Stimulated activated CD8-positive, alpha-beta memory T cell treated with anti-CD3 and anti-CD28 coated beads, Interleukin-12 subunit alpha, Interleukin-12 subunit beta, amount 100 ng/mL, for 24 hours (primary cell): ENCODE measurements at regions not wholly inside any gene's neighbourhood (a gene's known extent, or its start where the extent isn't known, plus 50 kb on each side); places are given as distances from the start of the nearest gene placed in this dataset.

Experiments
- DNase-seq: peaks from one replicate; pipeline ENCODE4 v3.0.0-alpha.2; 2020; ENCODE audit errors: extremely low read depth

DNA sequence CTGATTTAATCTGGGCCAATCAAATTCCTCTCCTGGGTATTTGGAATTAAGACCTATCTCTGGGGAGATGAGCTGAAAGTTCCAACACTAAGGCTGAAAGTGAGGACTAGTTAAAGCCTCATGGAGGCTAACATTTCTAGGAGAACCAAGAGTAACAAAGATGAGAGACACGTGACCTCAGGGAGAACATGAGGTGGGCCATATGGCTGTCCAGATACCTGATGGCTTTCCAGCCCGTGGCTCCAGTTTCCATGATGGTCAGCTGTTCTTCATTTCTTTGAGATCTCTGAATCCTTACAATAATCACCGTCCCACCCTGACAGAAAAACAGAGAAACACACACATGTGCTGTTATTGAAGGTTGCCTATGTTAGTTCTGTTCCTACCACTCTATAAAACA, 66.1 kb downstream of the LEPR start:
- DNase-seq, result no peak

GRCh38 chr1:65489481-65489880, 69.0 kb downstream of the LEPR start:
- no peak for DNase-seq

- no peak for DNase-seq
Measured at GRCh38 chr1:65490231-65491009, 70.0 kb downstream of the LEPR start.

GRCh38 chr1:65491472-65491871, 71.0 kb downstream of the LEPR start:
- DNase-seq, result no peak

DNA sequence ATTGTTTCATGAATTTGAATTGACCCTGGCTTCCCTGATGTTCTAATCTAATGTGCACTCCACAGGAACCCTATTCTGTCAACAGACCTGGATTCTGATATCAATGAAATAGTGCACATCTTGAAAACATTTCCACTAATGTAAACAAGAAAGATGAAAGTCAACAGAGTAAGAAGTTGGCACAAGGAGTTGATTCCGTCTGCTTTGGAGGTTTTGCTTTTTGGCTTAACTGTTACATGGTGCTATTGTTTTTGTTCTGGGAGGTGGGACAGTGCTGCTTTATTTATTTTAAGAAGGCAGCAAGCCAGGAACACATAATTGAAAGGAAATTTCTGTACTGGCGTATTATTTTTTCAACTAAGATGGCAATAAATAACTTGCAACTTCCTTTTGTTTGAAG, 73.3 kb downstream of the LEPR start:
- DNase-seq, result no peak

GRCh38 chr1:65494671-65495070, 74.2 kb downstream of the LEPR start:
- DNase-seq, result no peak

DNA sequence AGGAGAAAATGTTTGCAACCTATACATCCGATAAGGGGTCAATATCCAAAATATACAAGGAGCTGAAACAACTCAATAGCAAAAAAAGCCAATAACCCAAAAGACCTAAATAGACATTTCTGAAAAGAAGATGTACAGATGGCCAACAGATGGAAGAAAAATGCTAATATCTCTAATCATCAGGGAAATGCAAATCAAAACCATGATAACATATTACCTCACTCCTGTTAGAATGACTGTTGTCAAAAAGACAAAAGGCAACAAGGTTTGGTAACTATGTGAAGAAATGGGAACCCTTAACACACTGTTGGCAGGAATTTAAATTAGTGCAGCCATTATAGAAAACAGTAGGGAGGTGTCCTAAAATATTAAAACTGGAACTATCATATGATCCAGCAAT, 74.7 kb downstream of the LEPR start:
- DNase-seq, result no peak

DNA sequence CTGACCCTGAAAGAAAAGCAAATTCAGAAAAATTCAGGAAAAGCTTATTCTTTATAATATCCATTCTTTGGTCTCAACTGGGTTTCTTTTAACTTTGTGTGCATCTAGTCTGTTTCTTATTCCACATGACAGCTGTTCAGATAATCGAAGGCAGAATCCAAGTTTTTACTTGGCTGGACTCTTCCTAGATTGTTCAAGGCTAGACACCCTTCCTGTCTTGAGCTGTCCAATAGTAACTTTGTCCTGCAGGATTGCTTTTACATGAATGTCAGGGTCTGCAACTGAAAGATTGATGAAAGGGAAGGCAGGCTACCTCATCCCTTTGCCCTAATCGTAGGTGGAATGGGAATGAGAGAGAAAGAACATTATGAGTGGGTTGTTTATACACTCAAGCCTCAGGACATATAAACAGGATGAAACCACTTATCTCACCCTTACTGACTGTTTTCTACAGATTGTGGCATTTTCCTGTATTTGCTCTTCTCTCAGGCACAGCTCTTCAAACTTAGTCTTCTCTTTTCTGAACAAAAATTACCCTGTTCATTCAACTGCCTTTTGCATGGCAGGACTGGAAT, 76.9 kb downstream of the LEPR start:
- DNase-seq, result no peak

DNA sequence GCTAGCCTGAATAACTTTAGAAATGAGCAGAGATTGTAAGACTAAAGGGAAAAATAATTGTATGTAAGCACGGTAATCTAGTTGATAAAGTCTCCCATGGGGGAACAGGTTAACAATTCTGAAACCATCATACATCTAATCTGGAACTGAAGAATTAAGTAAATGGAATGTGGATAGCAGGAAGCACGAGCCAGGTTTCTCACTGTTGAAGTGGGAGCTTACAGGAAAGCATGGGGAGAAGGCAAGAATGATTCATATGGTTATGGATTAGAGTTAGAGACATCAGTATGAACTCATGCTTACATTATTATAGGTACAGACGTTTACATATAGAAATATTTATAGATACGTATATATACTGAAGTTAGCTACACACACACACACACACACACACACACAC, 83.0 kb downstream of the LEPR start:
- DNase-seq, result no peak

- no peak for DNase-seq
Measured at GRCh38 chr1:65504263-65504662, 83.8 kb downstream of the LEPR start.

DNA sequence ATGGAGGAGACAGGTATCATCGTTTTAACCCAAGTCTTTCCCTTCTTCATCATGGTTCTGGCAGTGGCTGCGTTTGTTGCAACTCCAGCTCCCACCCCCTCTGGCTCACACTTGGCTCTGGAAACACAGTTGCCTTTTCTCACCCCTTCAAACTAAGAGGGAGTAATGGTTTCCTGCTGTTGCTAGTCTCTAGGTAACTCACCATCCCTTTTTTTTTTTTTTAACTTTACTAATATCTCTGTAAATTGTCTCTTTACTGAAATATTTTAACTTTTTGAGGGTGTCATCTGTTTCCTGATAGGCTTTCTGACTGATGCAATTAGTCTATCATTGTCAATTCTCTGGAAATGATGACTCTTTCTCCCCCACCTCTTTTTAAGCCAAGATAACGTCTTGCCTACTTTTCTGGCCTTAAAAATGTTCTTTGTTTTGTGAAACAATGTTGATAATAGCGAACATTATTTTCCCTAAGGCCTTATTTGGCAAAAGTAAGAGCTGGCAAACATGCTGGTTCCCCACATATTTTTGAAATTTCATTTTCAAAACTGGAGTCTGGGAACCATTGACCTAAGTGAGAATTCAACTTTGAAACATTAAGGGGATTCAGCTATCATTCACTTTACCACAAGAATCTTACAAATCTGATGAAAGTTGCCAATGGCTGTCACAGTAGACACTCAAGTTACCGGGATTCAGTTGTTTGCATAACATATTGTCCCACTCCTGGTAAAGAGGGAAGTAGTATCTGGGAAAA, 85.3 kb downstream of the LEPR start:
- DNase-seq, result no peak

DNA sequence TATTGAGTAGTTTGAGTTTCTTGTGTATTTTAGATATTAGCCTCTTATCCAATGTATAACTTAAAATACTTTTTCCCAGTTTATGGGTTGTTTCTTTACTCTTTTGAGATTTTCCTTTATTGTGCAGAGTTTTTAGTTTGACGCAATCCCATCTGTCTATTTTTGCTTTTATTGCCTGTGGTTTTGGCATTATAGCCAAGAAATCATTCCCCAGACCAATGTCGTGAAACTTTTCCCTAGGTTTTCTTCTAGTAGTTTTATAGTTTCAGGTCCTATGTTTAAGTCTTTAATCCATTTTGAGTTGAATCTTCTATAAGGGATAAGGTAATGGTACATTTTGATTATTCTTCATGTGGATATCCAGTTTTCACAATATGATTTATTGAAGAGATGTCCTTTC, 87.6 kb downstream of the LEPR start:
- DNase-seq, result no peak

DNA sequence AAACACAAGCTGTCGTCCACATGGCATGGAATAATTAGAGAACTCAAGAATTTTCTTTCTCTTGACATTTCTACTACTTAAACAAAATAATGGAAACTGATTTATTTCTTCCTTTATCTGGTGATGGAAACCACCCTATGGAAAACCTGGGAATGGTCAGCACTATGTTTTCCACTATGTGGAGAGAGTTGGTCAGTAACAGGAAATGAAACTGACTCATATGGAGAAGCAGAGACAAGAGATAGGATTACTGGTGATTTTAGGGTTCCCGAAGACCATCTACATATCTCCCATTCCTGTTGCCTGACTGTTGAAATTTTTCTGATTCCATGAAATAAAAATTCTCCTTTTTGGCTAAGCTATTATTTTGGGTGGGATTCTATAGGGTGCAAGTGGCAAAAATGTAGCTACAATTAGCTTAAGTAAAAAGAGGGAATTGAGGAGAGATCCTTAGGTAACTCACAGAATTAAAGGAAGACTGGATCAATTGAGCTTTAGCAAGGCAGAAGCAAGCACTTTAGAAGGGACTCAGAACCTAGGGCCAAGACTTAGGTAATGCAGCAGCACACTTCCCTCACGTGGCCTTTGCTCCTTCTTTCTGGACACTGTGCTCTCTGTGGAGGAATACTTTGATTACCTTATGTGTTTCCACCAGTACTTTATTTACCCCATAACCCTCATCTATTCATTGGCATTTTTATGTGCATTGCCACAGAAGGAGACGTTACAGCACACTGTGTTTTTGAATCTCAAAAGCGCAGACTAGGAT, 89.6 kb downstream of the LEPR start:
- DNase-seq, result no peak

DNA sequence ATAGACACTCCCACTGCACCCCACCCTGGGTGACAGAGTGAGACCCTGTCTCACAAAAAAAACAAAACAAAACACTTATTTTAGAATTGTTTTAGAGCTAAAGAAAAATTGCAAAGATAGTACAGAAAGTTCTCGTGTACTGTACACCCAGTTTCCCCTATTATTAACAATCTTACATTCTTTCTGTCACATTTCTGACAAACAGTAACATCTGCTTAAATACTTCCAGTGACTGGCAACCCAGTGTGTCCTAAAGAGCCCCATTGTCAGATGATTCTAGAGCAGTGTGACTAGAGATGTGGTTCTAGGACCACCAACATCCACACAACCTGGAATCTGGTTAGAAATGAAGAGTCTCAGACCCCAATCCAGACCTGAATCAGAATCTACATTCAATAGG, 90.5 kb downstream of the LEPR start:
- DNase-seq, result no peak

GRCh38 chr1:65512383-65512782, 91.9 kb downstream of the LEPR start:
- no peak for DNase-seq

DNA sequence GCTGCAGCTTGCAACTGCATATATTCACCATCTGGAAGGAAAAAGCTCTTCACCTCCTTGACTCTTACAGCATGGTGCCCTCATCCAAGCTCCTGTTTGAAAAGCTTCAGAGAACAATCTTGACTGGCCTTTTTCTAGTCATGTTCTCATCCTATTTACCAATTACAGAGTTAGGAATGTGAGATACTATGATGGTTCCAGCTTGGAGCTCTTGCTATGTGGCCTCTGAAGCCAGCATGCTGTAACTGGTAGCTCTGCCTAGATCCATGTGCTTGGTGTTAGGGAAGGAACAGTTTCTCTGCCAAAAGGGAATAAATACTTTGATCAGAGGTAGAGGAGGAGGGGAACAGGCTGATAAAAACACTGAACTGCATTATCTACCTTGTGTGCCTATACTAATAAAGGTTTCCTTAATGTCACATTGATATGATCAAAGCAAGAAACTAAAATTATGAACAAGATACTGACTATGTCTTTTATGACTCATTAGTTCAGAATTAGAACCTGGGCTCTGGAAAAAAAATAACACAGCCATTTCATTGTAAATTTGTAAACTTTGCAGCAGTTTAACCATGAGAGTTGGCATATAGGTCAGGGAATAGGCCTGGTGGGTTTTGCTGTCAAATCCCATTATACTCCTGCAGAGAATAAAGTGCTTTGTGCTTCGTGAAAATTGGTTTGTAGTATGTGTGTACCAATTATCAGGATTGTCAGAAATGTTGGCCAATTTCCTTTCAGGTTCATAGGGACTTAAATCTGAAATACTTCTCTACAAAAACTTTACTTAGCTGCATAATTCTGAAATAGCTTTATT, 92.7 kb downstream of the LEPR start:
- DNase-seq, result no peak

GRCh38 chr1:65514041-65514440, 93.6 kb downstream of the LEPR start:
- no peak for DNase-seq

DNA sequence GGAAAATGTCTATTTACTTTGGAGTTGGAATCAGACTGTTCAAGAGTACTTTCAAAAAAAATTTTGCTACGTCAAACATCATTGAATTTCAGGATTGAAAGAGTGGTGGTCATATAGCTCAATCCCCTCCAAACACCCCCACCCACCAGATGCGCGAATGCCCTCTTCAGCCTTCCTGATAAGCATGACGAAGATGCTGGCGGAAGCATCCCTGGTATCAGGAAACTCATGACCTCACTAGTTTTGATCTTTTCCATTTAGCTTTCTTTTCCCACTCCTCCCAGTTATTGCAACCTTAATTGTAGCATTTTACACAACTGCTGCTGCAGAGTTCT, 104.4 kb downstream of the LEPR start:
- no peak for DNase-seq

- no peak for DNase-seq
Measured at GRCh38 chr1:65525266-65526048, 105.0 kb downstream of the LEPR start.

DNA sequence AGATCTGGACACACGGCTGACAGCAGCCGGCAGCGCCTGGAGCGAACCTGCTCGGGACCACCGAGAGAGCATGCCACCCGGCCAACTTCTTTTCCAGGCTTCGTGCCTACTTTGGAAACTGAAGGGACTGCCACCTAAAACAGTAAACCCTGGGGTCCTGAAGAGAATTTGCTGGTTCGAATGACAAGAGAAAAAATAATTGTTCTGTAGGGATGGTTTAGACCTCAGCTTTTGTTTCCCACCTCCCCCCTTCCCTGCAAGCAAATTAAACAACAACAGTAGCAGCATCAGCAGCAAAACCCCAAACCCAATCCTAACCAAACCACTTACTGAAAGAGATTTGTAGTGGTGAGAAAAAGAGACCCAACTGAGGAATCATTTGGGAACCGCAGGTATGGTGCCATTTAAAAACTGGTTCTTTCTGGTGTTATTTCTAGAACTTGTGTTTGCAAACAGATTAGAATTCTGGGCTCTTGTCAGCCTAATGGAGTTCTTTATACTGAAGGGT, 105.6 kb downstream of the LEPR start:
- no peak for DNase-seq

DNA sequence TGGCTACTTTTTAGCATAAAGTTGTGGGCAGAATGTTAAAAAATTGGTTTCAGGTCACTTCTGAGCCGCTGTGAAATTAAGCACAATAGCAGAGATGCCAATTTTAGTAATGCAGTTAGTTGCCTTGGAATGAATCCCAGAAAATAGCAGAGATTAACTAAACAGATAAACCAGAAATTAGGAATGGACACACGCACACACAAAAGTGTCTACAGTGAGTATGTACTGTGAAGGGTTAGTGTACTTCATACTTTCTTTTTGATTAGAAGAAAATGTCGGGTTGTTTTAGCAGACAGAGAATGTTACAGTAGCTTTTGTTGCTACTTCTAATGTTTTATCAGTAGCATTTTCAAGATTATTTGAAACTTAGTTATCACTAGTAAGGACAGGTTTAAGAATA, 106.7 kb downstream of the LEPR start:
- no peak for DNase-seq
